HG03066 (cell line): ENCODE measurements at regions not wholly inside any gene's neighbourhood (a gene's known extent, or its start where the extent isn't known, plus 50 kb on each side); places are given as distances from the start of the nearest gene placed in this dataset.

Source experiments
- ATAC-seq: cut with Tn5 transposase; IDR thresholded peaks from one replicate; pipeline ENCODE4 v1.9.1; 2021; ENCODE audit warnings: low read depth; ENCODE audit not compliant: unreplicated experiment

GRCh38 chr4:156710365-156711192 is 261.0 kb downstream of the PDGFC start:
- no peak for ATAC-seq

DNA sequence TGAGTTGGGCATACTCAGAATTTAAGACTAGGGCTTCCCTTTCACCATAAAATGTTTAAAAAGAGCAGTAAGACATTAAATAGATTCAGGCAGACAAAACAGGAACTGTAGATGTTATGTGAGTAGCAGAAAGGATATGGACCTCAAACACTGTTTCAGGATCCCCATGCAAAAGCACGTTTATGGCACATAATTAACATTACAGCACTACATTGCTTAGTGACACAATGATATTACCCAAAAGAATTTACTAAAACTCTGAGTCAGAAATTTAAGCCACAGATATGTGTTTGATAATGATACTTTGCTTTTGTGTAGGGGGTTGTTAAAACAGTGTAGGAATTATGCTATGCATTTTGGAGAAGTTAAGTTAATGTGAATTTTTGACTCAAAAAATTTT is 266.3 kb downstream of the PDGFC start:
- ATAC-seq: no peak

DNA sequence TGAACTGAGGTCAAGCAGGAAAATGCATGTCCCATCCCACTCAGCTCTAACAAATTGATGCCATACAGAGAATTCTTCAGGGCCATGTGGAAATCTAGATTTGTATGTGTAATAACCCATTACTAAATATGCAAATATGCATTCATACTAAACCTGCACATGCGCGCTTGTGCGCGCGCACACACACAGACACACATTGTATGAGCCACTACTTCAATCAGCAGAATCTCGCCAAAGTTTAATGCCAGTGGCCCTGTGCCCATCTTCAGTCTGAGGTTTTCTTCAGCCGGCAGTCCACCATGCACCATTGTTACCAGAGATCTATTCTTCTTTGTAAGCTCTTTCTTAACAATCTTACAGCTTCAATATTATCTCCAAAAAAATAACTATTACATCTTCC is 276.4 kb downstream of the PDGFC start:
- ATAC-seq: no peak

DNA sequence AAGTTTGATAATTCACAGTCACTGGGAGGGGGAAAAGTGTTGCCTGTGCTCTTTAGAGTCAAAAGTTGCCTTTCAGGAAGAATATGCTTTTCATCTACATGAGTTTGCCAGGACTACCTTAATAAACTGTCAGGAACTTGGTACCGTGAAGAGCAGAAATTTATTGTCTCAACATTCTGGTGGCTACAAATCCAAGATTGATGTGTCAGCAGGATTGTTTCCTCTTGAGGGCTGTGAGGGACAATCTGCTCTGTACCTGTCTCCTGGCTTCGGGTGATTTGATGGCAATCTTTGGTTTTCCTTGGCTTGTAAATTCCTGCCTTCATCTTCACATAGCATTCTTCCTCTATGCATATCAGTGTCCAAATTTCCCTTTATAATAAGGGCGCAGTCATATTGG is 277.2 kb downstream of the PDGFC start:
- no peak for ATAC-seq

- ATAC-seq: no peak
Observed at GRCh38 chr4:156693557-156693956, 278.0 kb downstream of the PDGFC start.

- ATAC-seq: no peak
Observed at GRCh38 chr4:156692016-156692415, 279.6 kb downstream of the PDGFC start.

GRCh38 chr4:156690572-156690971 is 281.0 kb downstream of the PDGFC start:
- ATAC-seq: no peak

- ATAC-seq: no peak
Observed at GRCh38 chr4:156686120-156686519, 285.5 kb downstream of the PDGFC start.

- ATAC-seq: no peak
Observed at GRCh38 chr4:156685308-156685707, 286.3 kb downstream of the PDGFC start.

- ATAC-seq: no peak
Observed at GRCh38 chr4:156677656-156678055, 293.9 kb downstream of the PDGFC start.

- no peak for ATAC-seq
Observed at GRCh38 chr4:156677131-156677531, 294.5 kb downstream of the PDGFC start.

DNA sequence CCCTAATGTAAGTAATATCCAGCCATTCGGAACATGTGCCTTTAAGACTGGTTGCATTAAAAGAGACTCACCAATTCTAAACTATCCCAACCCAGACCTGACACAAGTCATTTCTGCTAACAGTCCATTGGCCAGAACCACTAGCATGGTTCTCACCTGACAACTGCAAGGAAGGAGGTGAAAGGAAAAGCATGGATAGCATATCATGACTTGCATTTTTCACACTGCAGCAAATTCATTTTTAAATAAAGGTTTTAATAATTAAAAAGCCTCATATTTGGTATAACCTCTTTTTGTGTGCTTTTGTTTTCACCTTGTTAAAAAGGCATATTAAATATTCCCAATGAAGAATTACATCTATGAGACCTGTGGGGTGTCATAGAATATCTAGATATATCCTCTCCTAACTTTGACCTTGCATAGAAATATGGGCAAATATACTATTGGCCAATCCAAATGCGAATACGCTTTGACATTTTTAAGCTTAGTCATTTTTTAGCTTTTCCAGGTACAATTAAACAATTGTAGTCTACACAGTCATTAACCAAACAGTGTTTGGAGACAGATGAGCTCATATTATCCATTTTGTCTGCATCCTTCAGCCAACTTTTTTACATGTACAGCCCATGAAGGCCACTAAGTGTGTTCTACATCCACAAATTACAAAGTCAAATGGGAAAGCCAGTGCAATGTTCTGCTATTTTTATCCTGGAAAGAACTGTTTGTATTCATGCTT is 295.3 kb downstream of the PDGFC start:
- no peak for ATAC-seq

DNA sequence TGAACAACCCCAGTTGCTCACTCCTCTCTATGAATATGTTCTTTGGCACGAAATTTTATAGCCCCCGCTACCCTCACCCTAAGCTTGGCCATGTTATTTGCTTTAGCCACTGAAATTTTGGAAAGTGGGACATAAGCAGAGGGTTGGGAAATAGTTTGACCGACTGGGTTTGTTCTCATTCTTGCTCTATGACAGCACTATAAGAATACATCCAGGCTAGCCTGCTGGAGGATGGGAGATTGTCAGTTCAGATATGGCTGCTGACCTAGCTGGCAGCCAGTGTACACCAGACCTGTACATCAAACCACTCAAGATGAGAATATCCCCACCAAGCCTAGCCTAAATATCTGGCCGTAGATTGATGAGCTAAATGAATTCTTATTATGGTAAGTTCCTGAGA is 298.1 kb downstream of the PDGFC start:
- no peak for ATAC-seq

DNA sequence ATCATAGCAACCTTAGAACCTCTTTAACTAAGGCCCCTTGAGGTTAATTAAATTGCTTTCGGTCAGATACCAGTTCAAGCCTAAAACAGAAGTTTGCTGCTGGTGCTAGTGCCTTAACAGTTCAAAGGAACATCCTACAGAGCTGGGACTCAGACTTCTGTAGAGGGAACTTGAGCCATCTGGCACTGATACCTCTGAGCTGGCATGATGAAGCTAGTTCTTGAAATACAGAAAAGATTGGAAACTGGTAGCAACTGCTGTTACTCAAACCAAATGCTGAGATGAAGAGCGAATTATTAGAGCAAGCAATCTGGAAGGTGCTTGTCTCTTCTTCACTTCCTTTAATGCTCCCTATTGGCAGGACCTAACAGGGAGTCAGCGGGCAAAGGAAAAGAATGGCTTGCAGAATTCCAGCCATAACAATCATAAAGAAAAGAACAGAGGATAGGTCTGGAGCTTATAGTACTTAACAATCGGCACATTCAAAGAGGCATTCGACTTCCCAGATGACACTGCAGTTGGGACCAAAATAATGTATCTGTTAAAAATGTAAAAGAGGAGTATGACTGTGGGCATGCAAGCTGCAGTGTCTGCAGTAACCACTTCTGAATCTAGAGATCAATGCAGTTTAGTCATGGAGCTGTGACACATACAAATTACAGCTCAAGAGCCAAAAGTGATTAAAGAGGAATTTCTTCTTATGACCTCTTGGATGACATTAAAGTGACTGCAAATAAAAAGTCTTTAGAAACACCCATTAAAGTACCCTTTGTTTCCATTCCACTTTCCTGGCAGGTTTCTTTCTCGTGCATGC is 298.9 kb downstream of the PDGFC start:
- ATAC-seq: no peak

GRCh38 chr4:156665780-156666366 is 305.7 kb downstream of the PDGFC start:
- no peak for ATAC-seq

DNA sequence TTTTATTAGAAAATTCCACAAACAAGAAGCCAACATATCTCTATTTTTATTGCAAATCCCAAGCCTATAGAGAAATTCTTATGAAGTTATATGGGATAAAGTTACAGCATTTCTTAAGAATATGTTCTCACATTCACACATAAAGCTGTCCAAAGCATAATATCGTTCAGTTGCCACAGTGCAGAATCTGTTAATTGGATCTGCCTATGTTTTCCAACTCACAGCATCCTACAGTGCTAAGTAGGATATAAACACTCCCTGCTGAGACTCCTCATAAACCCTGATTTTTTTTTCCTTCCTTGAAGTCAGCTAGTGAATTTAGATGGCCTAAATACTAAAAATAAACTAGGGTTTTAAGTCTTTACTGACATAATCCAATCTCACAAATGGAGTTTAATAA is 307.9 kb downstream of the PDGFC start:
- ATAC-seq: no peak

DNA sequence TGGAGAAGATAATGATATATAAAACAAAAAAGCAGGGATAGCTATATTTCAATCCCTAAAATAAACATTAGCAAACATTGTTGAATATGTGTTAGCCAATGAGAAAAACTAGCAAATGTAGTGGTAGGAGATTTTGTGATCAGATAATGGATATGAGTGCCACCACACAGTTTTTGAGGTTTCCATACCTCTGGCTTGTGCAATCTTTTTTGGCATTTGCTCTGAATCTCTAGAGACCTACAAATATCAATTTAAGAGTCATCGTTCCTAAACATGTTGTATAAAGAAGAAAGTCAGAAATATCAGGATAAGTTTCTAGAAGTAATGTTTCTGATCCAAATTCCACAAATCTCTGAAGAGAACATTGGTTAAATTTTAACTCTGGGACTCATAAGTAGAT is 308.7 kb downstream of the PDGFC start:
- no peak for ATAC-seq

GRCh38 chr4:156661555-156661954 is 310.0 kb downstream of the PDGFC start:
- ATAC-seq: no peak

DNA sequence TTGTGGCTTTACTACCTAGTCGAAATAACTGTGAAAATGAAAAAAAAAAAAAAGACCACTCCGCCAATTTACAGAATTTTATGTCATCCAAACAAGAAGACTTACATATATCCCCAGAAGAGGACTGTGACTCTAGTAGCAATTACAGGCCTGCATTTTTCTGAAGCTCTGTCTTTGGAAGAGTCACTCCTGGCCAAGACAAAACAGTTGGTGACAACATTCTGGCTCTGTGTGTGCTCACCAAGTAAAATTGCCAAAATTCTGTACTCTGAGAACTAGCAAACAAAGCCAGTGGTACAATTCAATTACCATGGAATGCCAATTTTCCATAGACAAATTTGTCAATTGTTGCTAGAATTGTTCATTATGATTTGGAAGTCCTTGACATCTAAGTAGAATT is 311.1 kb downstream of the PDGFC start:
- ATAC-seq: no peak

DNA sequence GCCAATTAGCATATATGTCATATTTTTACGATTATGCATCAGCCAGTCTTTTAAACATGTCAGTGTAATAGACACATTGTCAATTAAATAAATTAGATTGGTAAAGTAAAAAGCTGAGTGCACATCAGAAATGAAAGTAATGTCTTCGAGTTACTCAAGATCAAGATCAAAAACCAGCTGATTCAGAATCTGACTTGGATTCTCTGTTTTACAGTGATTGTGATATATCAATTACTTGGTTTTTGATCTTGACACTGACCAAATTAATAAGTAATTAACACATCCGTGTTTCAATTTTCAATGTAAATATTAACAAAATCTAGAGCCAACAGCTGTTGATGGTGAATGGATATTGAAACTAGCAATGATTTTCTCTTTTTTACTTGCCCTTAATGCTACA is 311.6 kb downstream of the PDGFC start:
- ATAC-seq: no peak

- ATAC-seq: no peak
Observed at GRCh38 chr4:156659570-156659969, 312.0 kb downstream of the PDGFC start.
